Karpas-422 (cell line): ENCODE measurements at regions not wholly inside any gene's neighbourhood (a gene's known extent, or its start where the extent isn't known, plus 50 kb on each side); places are given as distances from the start of the nearest gene placed in this dataset.

ENCODE experiments used
- DNase-seq: peaks from one replicate; pipeline ENCODE4 v3.0.0-alpha.2; 2015
- H2AFZ ChIP-seq: fragments of 200-600 bp; sonication (generic); 2 replicates; pipeline ENCODE4 v1.6.1; 2014; ENCODE audit warnings: antibody characterized with exemption, low read length, mixed read lengths
- H3K27ac ChIP-seq: fragments of 200-600 bp; sonication (generic); 2 replicates; pipeline ENCODE4 v1.5.1; 2014; ENCODE audit warnings: mild to moderate bottlenecking, low read length, moderate library complexity
- H3K27me3 ChIP-seq: fragments of 200-600 bp; sonication (generic); 2 replicates; pipeline ENCODE4 v1.6.1; 2014; ENCODE audit warnings: low read length, mixed read lengths
- H3K36me3 ChIP-seq: fragments of 200-600 bp; sonication (generic); 2 replicates; pipeline ENCODE4 v1.6.1; 2014; ENCODE audit warnings: low read length, mixed read lengths; ENCODE audit not compliant: insufficient read depth
- H3K4me1 ChIP-seq: fragments of 200-600 bp; sonication (generic); 2 replicates; pipeline ENCODE4 v1.6.1; 2014; ENCODE audit warnings: mild to moderate bottlenecking, low read length, mixed read lengths
- H3K4me2 ChIP-seq: fragments of 200-600 bp; sonication (generic); 2 replicates; pipeline ENCODE4 v1.6.1; 2014; ENCODE audit warnings: low read length, low read depth, mild to moderate bottlenecking; ENCODE audit not compliant: poor library complexity, severe bottlenecking
- H3K4me3 ChIP-seq: fragments of 200-600 bp; sonication (generic); 2 replicates; pipeline ENCODE4 v1.5.1; 2014; ENCODE audit warnings: mild to moderate bottlenecking, antibody characterized with exemption, low read length, mixed read lengths
- H3K79me2 ChIP-seq: fragments of 200-600 bp; sonication (generic); 2 replicates; pipeline ENCODE4 v1.6.1; 2014; ENCODE audit warnings: mild to moderate bottlenecking, low read length, mixed read lengths
- H3K9ac ChIP-seq: fragments of 200-600 bp; sonication (generic); 2 replicates; pipeline ENCODE4 v1.6.0; 2014; ENCODE audit warnings: low read length
- H3K9me2 ChIP-seq: fragments of 200-600 bp; sonication (generic), shearing (Covaris generic); replicated peaks from 2 replicates; pipeline ENCODE4 v1.6.0; 2014; ENCODE audit warnings: mild to moderate bottlenecking, low read length, moderate library complexity; ENCODE audit not compliant: insufficient read depth
- H3K9me3 ChIP-seq: fragments of 300-700, 200-600 bp; sonication (generic); 2 replicates; pipeline ENCODE4 v1.6.1; 2014; ENCODE audit warnings: low read length, mixed read lengths
- H4K20me1 ChIP-seq: fragments of 200-600 bp; sonication (generic); 2 replicates; pipeline ENCODE4 v1.6.1; 2014; ENCODE audit warnings: mild to moderate bottlenecking, antibody characterized with exemption, low read length, low read depth; ENCODE audit not compliant: insufficient read depth

- H2AFZ ChIP-seq = no peak overlapping the region
- no peaks in the 10 kb centered on the region for H3K27me3 ChIP-seq
- no peaks in the 10 kb centered on the region for H3K79me2 ChIP-seq
- H3K27ac ChIP-seq = no peak overlapping the region
- no peak overlapping the region for H3K9ac ChIP-seq
- no peak overlapping the region for H3K4me2 ChIP-seq
- no peaks in the 10 kb centered on the region for H3K4me1 ChIP-seq
- no peak overlapping the region for H3K4me3 ChIP-seq
- no peak for DNase-seq
- H4K20me1 ChIP-seq = no peaks in the 10 kb centered on the region
- 0 out of 2 replicates have a peak, but pooled peaks cover 5% of the 10 kb centered on the region for H3K9me3 ChIP-seq
- no peaks in the 10 kb centered on the region for H3K36me3 ChIP-seq
- H3K9me2 ChIP-seq = no peaks in the 10 kb centered on the region
Observed at GRCh38 chr5:21168557-21168956, 1180.6 kb upstream of the CDH18 start.

GRCh38 chr5:21165344-21165743, 1177.3 kb upstream of the CDH18 start:
- no peaks in the 10 kb centered on the region for H3K27me3 ChIP-seq
- H3K9me3 ChIP-seq = 0 out of 2 replicates have a peak, but pooled peaks cover 5% of the 10 kb centered on the region
- no peak overlapping the region for H3K4me2 ChIP-seq
- H2AFZ ChIP-seq = no peak overlapping the region
- no peak overlapping the region for H3K27ac ChIP-seq
- no peak overlapping the region for H3K9ac ChIP-seq
- H3K4me1 ChIP-seq = no peaks in the 10 kb centered on the region
- H4K20me1 ChIP-seq = no peaks in the 10 kb centered on the region
- H3K9me2 ChIP-seq = no peaks in the 10 kb centered on the region
- H3K36me3 ChIP-seq = no peaks in the 10 kb centered on the region
- H3K79me2 ChIP-seq = no peaks in the 10 kb centered on the region
- DNase-seq = no peak
- no peak overlapping the region for H3K4me3 ChIP-seq

GRCh38 chr5:21164425-21164824, 1176.4 kb upstream of the CDH18 start:
- Histone ChIP-seq H2AFZ (no peak overlapping the region), H3K79me2 (no peaks in the 10 kb centered on the region), H3K27me3 (no peaks in the 10 kb centered on the region), H3K36me3 (no peaks in the 10 kb centered on the region), H3K27ac (no peak overlapping the region), H4K20me1 (no peaks in the 10 kb centered on the region), H3K9ac (no peak overlapping the region), H3K9me2 (no peaks in the 10 kb centered on the region), H3K4me1 (no peaks in the 10 kb centered on the region), H3K4me3 (no peak overlapping the region), H3K9me3 (peaks cover 5% of the 10 kb centered on the region; the same call in 1 of the 2 replicates), H3K4me2 (no peak overlapping the region)
- no peak for DNase-seq

GRCh38 chr5:21159510-21160059, 1171.6 kb upstream of the CDH18 start:
- no peak overlapping the region for H3K9ac ChIP-seq
- no peaks in the 10 kb centered on the region for H3K4me1 ChIP-seq
- no peaks in the 10 kb centered on the region for H4K20me1 ChIP-seq
- H3K9me2 ChIP-seq = no peaks in the 10 kb centered on the region
- H3K27ac ChIP-seq = no peak overlapping the region
- no peak overlapping the region for H3K4me2 ChIP-seq
- no peaks in the 10 kb centered on the region for H3K36me3 ChIP-seq
- no peak overlapping the region for H3K4me3 ChIP-seq
- no peaks in the 10 kb centered on the region for H3K27me3 ChIP-seq
- no peak overlapping the region for H2AFZ ChIP-seq
- no peak for DNase-seq
- peaks cover 15% of the 10 kb centered on the region; the same call in 1 of the 2 replicates for H3K9me3 ChIP-seq
- H3K79me2 ChIP-seq = no peaks in the 10 kb centered on the region

GRCh38 chr5:21154526-21154925, 1166.5 kb upstream of the CDH18 start:
- no peak for DNase-seq
- no peaks in the 10 kb centered on the region for H3K79me2 ChIP-seq
- H3K27ac ChIP-seq = no peak overlapping the region
- no peaks in the 10 kb centered on the region for H3K27me3 ChIP-seq
- no peaks in the 10 kb centered on the region for H4K20me1 ChIP-seq
- H3K4me2 ChIP-seq = no peak overlapping the region
- H3K4me3 ChIP-seq = no peak overlapping the region
- no peaks in the 10 kb centered on the region for H3K4me1 ChIP-seq
- H3K9me3 ChIP-seq = peaks cover 15% of the 10 kb centered on the region; the same call in 1 of the 2 replicates
- no peaks in the 10 kb centered on the region for H3K9me2 ChIP-seq
- no peaks in the 10 kb centered on the region for H3K36me3 ChIP-seq
- H2AFZ ChIP-seq = no peak overlapping the region
- H3K9ac ChIP-seq = no peak overlapping the region

- Histone ChIP-seq H4K20me1 (no peaks in the 10 kb centered on the region), H3K27ac (no peak overlapping the region), H3K27me3 (no peaks in the 10 kb centered on the region; the same call in 1 of the 2 replicates), H3K9me3 (peaks cover 14% of the 10 kb centered on the region; the same call in 1 of the 2 replicates), H3K79me2 (no peaks in the 10 kb centered on the region), H3K9me2 (no peaks in the 10 kb centered on the region), H3K4me1 (no peaks in the 10 kb centered on the region), H3K9ac (no peak overlapping the region), H3K4me3 (no peak overlapping the region), H3K36me3 (no peaks in the 10 kb centered on the region), H3K4me2 (no peak overlapping the region), H2AFZ (no peak overlapping the region)
- no peak for DNase-seq
Observed at GRCh38 chr5:21152611-21153010, 1164.6 kb upstream of the CDH18 start.

- no peak overlapping the region for H3K9ac ChIP-seq
- H3K9me3 ChIP-seq = peaks cover 4% of the 10 kb centered on the region; the same call in 1 of the 2 replicates
- no peaks in the 10 kb centered on the region; the same call in 1 of the 2 replicates for H3K27me3 ChIP-seq
- DNase-seq = no peak
- no peaks in the 10 kb centered on the region for H3K79me2 ChIP-seq
- H2AFZ ChIP-seq = no peak overlapping the region
- no peak overlapping the region for H3K27ac ChIP-seq
- no peaks in the 10 kb centered on the region for H3K9me2 ChIP-seq
- H3K4me2 ChIP-seq = no peak overlapping the region
- no peaks in the 10 kb centered on the region for H3K4me1 ChIP-seq
- H3K4me3 ChIP-seq = no peak overlapping the region
- H3K36me3 ChIP-seq = no peaks in the 10 kb centered on the region
- no peaks in the 10 kb centered on the region for H4K20me1 ChIP-seq
Observed at GRCh38 chr5:21145376-21145775, 1157.4 kb upstream of the CDH18 start.

GRCh38 chr5:21143686-21144085, 1155.7 kb upstream of the CDH18 start:
- Histone ChIP-seq H3K4me1 (no peaks in the 10 kb centered on the region), H3K27ac (no peak overlapping the region), H3K9ac (no peak overlapping the region), H3K27me3 (no peaks in the 10 kb centered on the region; the same call in 1 of the 2 replicates), H3K36me3 (no peaks in the 10 kb centered on the region), H3K4me3 (no peak overlapping the region), H2AFZ (no peak overlapping the region), H4K20me1 (no peaks in the 10 kb centered on the region), H3K4me2 (no peak overlapping the region), H3K79me2 (no peaks in the 10 kb centered on the region), H3K9me3 (peaks cover 3% of the 10 kb centered on the region; the same call in 1 of the 2 replicates), H3K9me2 (no peaks in the 10 kb centered on the region)
- no peak for DNase-seq
